Cardiac muscle cell (in vitro differentiated cells and primary cell): ENCODE measurements at regions not wholly inside any gene's neighbourhood (a gene's known extent, or its start where the extent isn't known, plus 50 kb on each side); places are given as distances from the start of the nearest gene placed in this dataset.

Source experiments
- DNase-seq, 2 donors: peaks; one replicate each; pipeline versions ENCODE4 v3.0.0 to v3.0.0-alpha.2; 2010 to 2017; ENCODE audit warnings: low read depth in 1 of 2, low spot score in 1 of 2
- H3K27ac ChIP-seq: fragments of 200-600 bp; sonication (generic); 2 replicates; pipeline ENCODE4 v1.5.1; 2016
- H3K27me3 ChIP-seq: fragments of 200-600 bp; sonication (generic); 2 replicates; pipeline ENCODE4 v1.6.0; 2016; ENCODE audit warnings: control low read depth
- H3K36me3 ChIP-seq: fragments of 200-600 bp; sonication (generic); 2 replicates; pipeline ENCODE4 v1.5.1; 2016; ENCODE audit warnings: control low read depth
- H3K4me1 ChIP-seq: fragments of 200-600 bp; sonication (generic); 2 replicates; pipeline ENCODE4 v1.8.1; 2017; ENCODE audit warnings: low read depth, mild to moderate bottlenecking, mixed run types
- H3K4me3 ChIP-seq: fragments of 200-600 bp; sonication (generic); 2 replicates; pipeline ENCODE4 v1.5.1; 2016; ENCODE audit warnings: mild to moderate bottlenecking
- H3K9me3 ChIP-seq: fragments of 200-600 bp; sonication (generic); 2 replicates; pipeline ENCODE4 v1.5.1; 2017; ENCODE audit warnings: low read depth, mild to moderate bottlenecking, control low read depth
- CTCF ChIP-seq: IDR thresholded peaks from 2 replicates; pipeline ENCODE4 v1.5.1; 2012; ENCODE audit warnings: low read depth, mild to moderate bottlenecking, low read length

- no peak for DNase-seq
- TF ChIP-seq CTCF = no peak
These were observed 84.1 kb upstream of the MAGEA4 start for GRCh38 chrX:151828439-151829080.

GRCh38 chrX:151830911-151831310 lies 81.8 kb upstream of the MAGEA4 start:
- Histone ChIP-seq H3K4me1 (no peaks in the 10 kb centered on the region), H3K27me3 (no peaks in the 10 kb centered on the region), H3K9me3 (no peaks in the 10 kb centered on the region), H3K27ac (no peak overlapping the region), H3K4me3 (no peak overlapping the region), H3K36me3 (no peaks in the 10 kb centered on the region)
- TF ChIP-seq CTCF = no peak
- peak in 1 of 2 donors; percentile 14 for DNase-seq

More at GRCh38 chrX:151828439-151829080, 84.1 kb upstream of the MAGEA4 start:
- H3K27me3 ChIP-seq = no peaks in the 10 kb centered on the region
- H3K4me1 ChIP-seq = no peaks in the 10 kb centered on the region
- H3K27ac ChIP-seq = no peak overlapping the region
- no peak overlapping the region for H3K4me3 ChIP-seq
- H3K36me3 ChIP-seq = no peaks in the 10 kb centered on the region
- H3K9me3 ChIP-seq = no peaks in the 10 kb centered on the region

- DNase-seq = no peak
- TF ChIP-seq CTCF = no peak
- H3K4me1 ChIP-seq = no peaks in the 10 kb centered on the region
- no peak overlapping the region for H3K4me3 ChIP-seq
- no peak overlapping the region for H3K27ac ChIP-seq
- H3K27me3 ChIP-seq = no peaks in the 10 kb centered on the region
- no peaks in the 10 kb centered on the region for H3K36me3 ChIP-seq
- H3K9me3 ChIP-seq = no peaks in the 10 kb centered on the region
These were observed 60.4 kb upstream of the MAGEA4 start for GRCh38 chrX:151852294-151852693.

GRCh38 chrX:151854726-151855495 lies 57.8 kb upstream of the MAGEA4 start:
- no peaks in the 10 kb centered on the region for H3K27me3 ChIP-seq
- no peak for TF ChIP-seq CTCF
- no peaks in the 10 kb centered on the region for H3K9me3 ChIP-seq
- no peak overlapping the region for H3K27ac ChIP-seq
- no peak for DNase-seq
- H3K36me3 ChIP-seq = no peaks in the 10 kb centered on the region
- H3K4me1 ChIP-seq = no peaks in the 10 kb centered on the region
- H3K4me3 ChIP-seq = no peak overlapping the region

- Histone ChIP-seq H3K36me3 (no peaks in the 10 kb centered on the region), H3K27ac (no peak overlapping the region), H3K4me3 (no peak overlapping the region), H3K4me1 (no peaks in the 10 kb centered on the region), H3K9me3 (no peaks in the 10 kb centered on the region), H3K27me3 (no peaks in the 10 kb centered on the region)
- TF ChIP-seq CTCF = no peak
- no peak for DNase-seq
These were observed 53.2 kb upstream of the MAGEA4 start for GRCh38 chrX:151859481-151859880.
